A673 (cell line): ENCODE measurements at regions not wholly inside any gene's neighbourhood (a gene's known extent, or its start where the extent isn't known, plus 50 kb on each side); places are given as distances from the start of the nearest gene placed in this dataset.
"Not testable (repeated sequence)": the region's sequence is repeated elsewhere in the genome, so short reads cannot be mapped to it uniquely, and the experiment has no call there.

ENCODE experiments used
- BruUV-seq: library from RNA; stranded (reverse); fragments of 400-500 nt; replicated peaks from 2 replicates; lab custom pipeline; 2021; lab: Mats Ljungman, UMichigan
- CTCF ChIA-PET: fragments of 300-600 bp; sonication (Branson Sonifier 250); formaldehyde crosslinking; loops from one replicate; lab custom pipeline; 2022; ENCODE audit warnings: antibody characterized with exemption; lab: Charles Lee
- POLR2A ChIA-PET: fragments of 300-600 bp; sonication (Branson Sonifier 250); formaldehyde crosslinking; loops from one replicate; lab custom pipeline; 2022; ENCODE audit warnings: antibody characterized with exemption; ENCODE audit not compliant: low non-redundant PET; lab: Charles Lee
- DNase-seq: peaks from one replicate; pipeline ENCODE4 v3.0.0-alpha.2; 2015; ENCODE audit warnings: low spot score
- H3K27ac ChIP-seq: fragments of 200-600 bp; sonication (generic); 2 replicates; pipeline ENCODE4 v1.5.1; 2016; ENCODE audit warnings: mixed run types, low read depth, mild to moderate bottlenecking, mixed read lengths, antibody characterized with exemption, low read length; ENCODE audit not compliant: poor library complexity, severe bottlenecking
- H3K27me3 ChIP-seq: fragments of 200-600 bp; sonication (generic); replicated peaks from 2 replicates; pipeline ENCODE4 v1.6.1; 2017; ENCODE audit warnings: mixed run types, low read depth, mild to moderate bottlenecking, mixed read lengths, antibody characterized with exemption, low read length; ENCODE audit not compliant: insufficient read depth, poor library complexity
- H3K36me3 ChIP-seq: fragments of 200-600 bp; sonication (generic); 2 replicates; pipeline ENCODE4 v1.6.1; 2016; ENCODE audit warnings: mixed run types, mild to moderate bottlenecking, mixed read lengths, antibody characterized with exemption, low read length; ENCODE audit not compliant: insufficient read depth, poor library complexity, severe bottlenecking
- H3K4me1 ChIP-seq: fragments of 200-600 bp; sonication (generic); 2 replicates; pipeline ENCODE4 v1.6.1; 2017; ENCODE audit warnings: mixed run types, mild to moderate bottlenecking, mixed read lengths, antibody characterized with exemption, low read length; ENCODE audit not compliant: insufficient read depth, poor library complexity, severe bottlenecking
- H3K4me3 ChIP-seq: fragments of 200-600 bp; sonication (generic); 2 replicates; pipeline ENCODE4 v1.5.1; 2016; ENCODE audit warnings: low read depth, mixed run types, mild to moderate bottlenecking, mixed read lengths, low read length; ENCODE audit not compliant: poor library complexity, severe bottlenecking
- H3K9me3 ChIP-seq: fragments of 200-600 bp; sonication (generic); 2 replicates; pipeline ENCODE4 v1.6.1; 2016; ENCODE audit warnings: mixed run types, low read depth, mild to moderate bottlenecking, mixed read lengths, antibody characterized with exemption, low read length; ENCODE audit not compliant: poor library complexity, severe bottlenecking
- EZH2 ChIP-seq: fragments of 200-600 bp; sonication (generic); IDR thresholded peaks from 2 replicates; pipeline ENCODE4 v1.6.1; 2017; ENCODE audit warnings: borderline replicate concordance, low read depth, mild to moderate bottlenecking, mixed read lengths, antibody characterized with exemption, low read length; ENCODE audit not compliant: poor library complexity, severe bottlenecking
- intact Hi-C: fragments of 100-400 bp; cut with micrococcal nuclease; formaldehyde crosslinking; loops from one replicate; pipeline ENCODE4 v1.10.0; 2022; ENCODE audit not compliant: unreplicated experiment
- TF ChIP-seq, protein P1 (sequence below): fragments of 300-800, 200-600 bp; sonication (generic); conservative IDR thresholded peaks from 2 replicates; pipeline ENCODE4 v1.5.1; 2017; ENCODE audit warnings: low read depth, mild to moderate bottlenecking, antibody characterized with exemption, low read length, moderate library complexity, mixed read lengths

DNA sequence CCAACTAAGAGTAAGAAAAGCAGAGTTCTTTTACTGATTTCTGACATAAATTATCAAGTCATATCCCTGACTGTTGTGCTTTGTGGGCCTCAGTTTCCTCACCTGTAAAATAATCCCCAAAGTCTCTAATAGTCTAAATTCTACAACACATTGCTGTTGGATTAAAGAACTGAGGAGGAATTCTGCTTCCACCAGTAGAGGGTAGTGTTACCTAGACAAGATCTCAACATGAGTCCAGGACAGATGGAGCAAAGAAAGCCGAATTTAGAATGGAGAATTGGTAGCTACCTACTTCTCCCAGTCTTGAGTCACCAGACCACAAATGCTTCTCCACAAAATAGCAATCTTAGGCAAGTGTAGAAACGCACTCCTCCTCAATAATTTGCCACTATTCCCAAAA, 462.5 kb upstream of the FSHR start:
- Histone ChIP-seq H3K4me1 (no peaks in the 10 kb centered on the region), H3K9me3 (no peaks in the 10 kb centered on the region), H3K27ac (no peak overlapping the region), H3K36me3 (no peaks in the 10 kb centered on the region), H3K27me3 (no peaks in the 10 kb centered on the region), H3K4me3 (no peak overlapping the region)
- TF ChIP-seq, protein P1, sequence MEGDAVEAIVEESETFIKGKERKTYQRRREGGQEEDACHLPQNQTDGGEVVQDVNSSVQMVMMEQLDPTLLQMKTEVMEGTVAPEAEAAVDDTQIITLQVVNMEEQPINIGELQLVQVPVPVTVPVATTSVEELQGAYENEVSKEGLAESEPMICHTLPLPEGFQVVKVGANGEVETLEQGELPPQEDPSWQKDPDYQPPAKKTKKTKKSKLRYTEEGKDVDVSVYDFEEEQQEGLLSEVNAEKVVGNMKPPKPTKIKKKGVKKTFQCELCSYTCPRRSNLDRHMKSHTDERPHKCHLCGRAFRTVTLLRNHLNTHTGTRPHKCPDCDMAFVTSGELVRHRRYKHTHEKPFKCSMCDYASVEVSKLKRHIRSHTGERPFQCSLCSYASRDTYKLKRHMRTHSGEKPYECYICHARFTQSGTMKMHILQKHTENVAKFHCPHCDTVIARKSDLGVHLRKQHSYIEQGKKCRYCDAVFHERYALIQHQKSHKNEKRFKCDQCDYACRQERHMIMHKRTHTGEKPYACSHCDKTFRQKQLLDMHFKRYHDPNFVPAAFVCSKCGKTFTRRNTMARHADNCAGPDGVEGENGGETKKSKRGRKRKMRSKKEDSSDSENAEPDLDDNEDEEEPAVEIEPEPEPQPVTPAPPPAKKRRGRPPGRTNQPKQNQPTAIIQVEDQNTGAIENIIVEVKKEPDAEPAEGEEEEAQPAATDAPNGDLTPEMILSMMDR: peak; percentile 62
- no peak for TF ChIP-seq EZH2
- peak; percentile 52 for DNase-seq
- ChIA-PET CTCF (interaction anchor here (1.4 kb wide), 1 partner anchor 785 kb away, joined by 4 read pairs; no protein-coding TSS in a partner anchor), POLR2A (no interaction called here)
- intact Hi-C loops: loop anchor here (2.0 to 10.0 kb wide), 4 partner anchors 526 to 878 kb away; no protein-coding TSS in a partner anchor
- BruUV-seq: no TSS peak

DNA sequence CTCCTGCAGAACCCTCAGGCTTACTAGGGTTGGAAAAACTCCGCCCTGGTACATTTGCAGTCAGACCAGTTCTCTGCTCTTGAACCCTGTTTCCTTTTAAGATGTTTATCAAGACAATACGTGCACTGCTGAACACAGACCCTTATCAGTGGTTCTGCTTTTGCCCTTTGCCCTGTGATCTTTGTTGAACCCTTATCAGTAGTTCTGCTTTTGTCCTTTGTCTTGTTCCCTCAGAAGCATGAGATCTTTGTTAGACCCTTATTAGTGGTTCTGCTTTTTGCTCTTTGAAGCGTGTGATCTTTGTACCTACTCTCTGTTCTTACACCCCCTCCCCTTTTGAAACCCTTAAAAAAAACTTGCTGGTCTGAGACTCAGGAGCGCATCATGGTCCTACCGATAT, 457.5 kb upstream of the FSHR start:
- H3K27me3 ChIP-seq, H3K36me3 ChIP-seq, H3K9me3 ChIP-seq, BruUV-seq, DNase-seq, POLR2A ChIA-PET, H3K4me1 ChIP-seq, CTCF ChIA-PET, H3K27ac ChIP-seq, H3K4me3 ChIP-seq: not testable (repeated sequence)
- intact Hi-C loops: loop anchor here (10.0 kb wide), 1 partner anchor 883 kb away; no protein-coding TSS in a partner anchor

DNA sequence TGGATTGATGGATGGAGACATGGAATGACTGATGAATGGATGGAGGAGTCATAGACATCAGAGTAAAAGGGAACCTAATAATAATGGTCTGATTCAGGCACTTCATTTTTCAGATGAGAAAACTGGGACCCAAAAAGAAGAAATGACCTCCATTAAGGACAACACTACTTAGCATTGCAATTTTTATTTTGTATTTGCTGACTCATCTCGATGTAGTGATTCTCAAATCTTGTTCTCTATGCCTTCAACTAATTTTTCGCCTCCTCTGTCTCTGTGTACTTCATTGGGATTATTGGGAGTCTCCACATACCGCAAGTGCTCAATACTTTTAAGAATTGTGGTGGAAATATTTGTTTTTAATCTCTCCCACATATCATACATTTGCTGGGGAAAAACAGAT, 446.2 kb upstream of the FSHR start:
- DNase-seq: no peak
- Histone ChIP-seq H3K36me3 (no peaks in the 10 kb centered on the region), H3K27ac (no peak overlapping the region), H3K4me3 (no peak overlapping the region), H3K4me1 (no peaks in the 10 kb centered on the region), H3K9me3 (no peaks in the 10 kb centered on the region), H3K27me3 (no peaks in the 10 kb centered on the region)
- intact Hi-C loops: no loop called here
- ChIA-PET POLR2A (no interaction called here), CTCF (no interaction called here)
- TF ChIP-seq EZH2: no peak
- no TSS peak for BruUV-seq

DNA sequence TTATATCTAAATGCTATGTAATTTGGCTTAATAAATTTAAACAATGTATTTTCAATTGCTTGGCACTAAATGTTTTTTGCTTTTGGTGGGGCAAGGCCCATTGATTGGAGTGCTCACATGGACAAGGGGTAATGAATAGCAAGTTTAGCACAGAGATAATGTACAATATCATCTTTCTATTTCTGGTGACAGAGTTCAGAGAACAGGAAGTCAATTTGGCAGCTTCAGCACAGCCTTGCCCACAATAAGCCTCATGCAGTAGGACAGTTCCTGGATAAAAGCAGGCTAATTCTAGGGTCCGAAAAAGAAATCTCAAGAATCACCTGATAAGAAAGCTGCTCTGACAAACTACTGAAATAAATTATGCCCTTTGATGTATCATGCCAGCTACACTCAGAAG, 443.9 kb upstream of the FSHR start:
- no peak overlapping the region for H3K27ac ChIP-seq
- TF ChIP-seq EZH2: no peak
- TF ChIP-seq, protein P1: no peak
- no TSS peak for BruUV-seq
- POLR2A ChIA-PET: no interaction called here
- H3K27me3 ChIP-seq: no peaks in the 10 kb centered on the region
- intact Hi-C loops: no loop called here
- no peaks in the 10 kb centered on the region for H3K36me3 ChIP-seq
- no peak overlapping the region for H3K4me3 ChIP-seq
- peaks cover 4% of the 10 kb centered on the region for H3K9me3 ChIP-seq
- H3K4me1 ChIP-seq: no peaks in the 10 kb centered on the region
- CTCF ChIA-PET: no interaction called here
- no peak for DNase-seq
